Endothelial cell of umbilical vein (primary cell): ENCODE measurements at regions not wholly inside any gene's neighbourhood (a gene's known extent, or its start where the extent isn't known, plus 50 kb on each side); places are given as distances from the start of the nearest gene placed in this dataset.

Experiments
- CTCF ChIP-seq, 2 donors: IDR thresholded peaks; 1 replicate in 1 of 2; 2 replicates in 1 of 2; pipeline ENCODE4 v1.5.1; 2011; ENCODE audit warnings: low read length in 2 of 2, mild to moderate bottlenecking in 2 of 2, moderate library complexity in 2 of 2, control low read depth in 1 of 2, inconsistent platforms in 1 of 2, low read depth in 1 of 2; ENCODE audit not compliant: insufficient read depth in 1 of 2; ENCODE audit errors: extremely low read depth in 1 of 2
- POLR2A ChIP-seq: IDR thresholded peaks from 2 replicates; pipeline ENCODE4 v1.6.1; 2012; ENCODE audit warnings: low read depth, mild to moderate bottlenecking, control low read depth, low read length
- POLR2AphosphoS5 ChIP-seq: IDR thresholded peaks from 2 replicates; pipeline ENCODE4 v1.6.1; 2012; ENCODE audit warnings: low read depth, mild to moderate bottlenecking, control low read depth, low read length, moderate library complexity; ENCODE audit not compliant: insufficient read depth

DNA sequence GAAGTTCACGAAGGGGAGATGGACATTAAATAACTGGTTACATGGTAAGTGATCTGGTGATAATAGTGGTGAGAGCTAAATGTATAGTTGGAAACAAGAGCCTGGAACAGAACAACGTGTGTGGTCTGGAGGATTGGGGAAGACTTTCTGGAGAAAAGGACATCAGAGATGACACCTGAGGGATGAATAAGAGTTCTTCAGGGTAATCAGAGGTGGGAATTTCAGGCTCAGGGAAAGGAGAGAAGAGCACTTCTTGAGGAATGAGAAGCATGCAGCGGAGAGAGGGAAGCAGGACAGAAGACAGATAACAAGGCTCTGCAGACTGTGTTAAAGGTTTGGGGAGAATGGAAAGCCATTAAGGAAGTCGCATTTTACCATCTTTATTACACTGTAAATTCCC lies 450.7 kb downstream of the TNS1 start:
- no peak for TF ChIP-seq CTCF (IDR thresholded peaks at IDR 0.05; ENCODE audit: extremely low read depth in 1 of 2, insufficient read depth in 1 of 2, low read depth in 1 of 2, low read length in 2 of 2)
- no peak for TF ChIP-seq POLR2A
- no peak for TF ChIP-seq POLR2AphosphoS5
